Lung (tissue), 11 donors: ENCODE measurements at regions not wholly inside any gene's neighbourhood (a gene's known extent, or its start where the extent isn't known, plus 50 kb on each side); places are given as distances from the start of the nearest gene placed in this dataset.

ENCODE experiments used
- ATAC-seq: fragments of 200-7000 bp; cut with Tn5 transposase; one replicate; pipeline ENCODE4 v1.9.1; 2020; ENCODE audit warnings: moderate number of reproducible peaks; ENCODE audit not compliant: insufficient read depth, low FRiP score
- DNase-seq, 3 donors: peaks; one replicate each; pipeline ENCODE4 v3.0.0-alpha.2; 2013 to 2017
- H3K27ac ChIP-seq, 2 donors: one replicate each; pipeline ENCODE4 v1.5.1; 2013; ENCODE audit warnings: mild to moderate bottlenecking in 2 of 2, moderate library complexity in 2 of 2, control low read depth in 1 of 2, inconsistent platforms in 1 of 2, low read depth in 1 of 2, low read length in 1 of 2
- H3K27me3 ChIP-seq, 3 donors: one replicate each; pipeline ENCODE4 v1.5.1; 2013; ENCODE audit warnings: low read length in 2 of 3; ENCODE audit not compliant: control insufficient read depth in 3 of 3, insufficient read depth in 3 of 3
- H3K36me3 ChIP-seq, 4 donors: one replicate each; pipeline ENCODE4 v1.5.1; 2013; ENCODE audit warnings: low read length in 4 of 4, mild to moderate bottlenecking in 1 of 4, moderate library complexity in 1 of 4; ENCODE audit not compliant: control insufficient read depth in 4 of 4, insufficient read depth in 4 of 4
- H3K4me1 ChIP-seq, 5 donors: one replicate each; pipeline ENCODE4 v1.5.1; 2013; ENCODE audit warnings: low read length in 5 of 5, mild to moderate bottlenecking in 2 of 5, moderate library complexity in 1 of 5; ENCODE audit not compliant: control insufficient read depth in 5 of 5, insufficient read depth in 5 of 5
- H3K4me3 ChIP-seq: one replicate; pipeline ENCODE4 v1.5.1; 2013; ENCODE audit warnings: mild to moderate bottlenecking, control low read depth, moderate library complexity
- H3K9ac ChIP-seq, 2 donors: one replicate each; pipeline ENCODE4 v1.5.1; 2013; ENCODE audit warnings: low read length in 2 of 2, control low read depth in 1 of 2; ENCODE audit not compliant: insufficient read depth in 1 of 2
- H3K9me3 ChIP-seq, 4 donors: one replicate each; pipeline ENCODE4 v1.5.1; 2013; ENCODE audit warnings: low read length in 3 of 4, mild to moderate bottlenecking in 1 of 4, moderate library complexity in 1 of 4; ENCODE audit not compliant: control insufficient read depth in 4 of 4, insufficient read depth in 3 of 4
- WGBS, 2 donors: extraction: QIAGEN DNeasy Blood & Tissue Kit; methylation state at CpG; one replicate each; pipeline ENCODE4 v1.1.7; 2013; 5-methylcytosine and 5-hydroxymethylcytosine counted together
- TF ChIP-seq, protein P1 (sequence below): IDR thresholded peaks from 2 replicates; pipeline ENCODE4 v1.5.1; 2012; ENCODE audit warnings: mild to moderate bottlenecking; ENCODE audit errors: control extremely low read depth, extremely low read depth
- donor health status: control.
- donor health status: control.
- donor health status: Bipolar disorder and iron deficiency.
- donor health status: healthy.
- donor health status: DM: yes; HTN: yes; CAD: no.

- H3K27ac ChIP-seq: no peak overlapping the region
- H3K9ac ChIP-seq: no peak overlapping the region
- no peaks in the 10 kb centered on the region for H3K27me3 ChIP-seq
- TF ChIP-seq, protein P1, sequence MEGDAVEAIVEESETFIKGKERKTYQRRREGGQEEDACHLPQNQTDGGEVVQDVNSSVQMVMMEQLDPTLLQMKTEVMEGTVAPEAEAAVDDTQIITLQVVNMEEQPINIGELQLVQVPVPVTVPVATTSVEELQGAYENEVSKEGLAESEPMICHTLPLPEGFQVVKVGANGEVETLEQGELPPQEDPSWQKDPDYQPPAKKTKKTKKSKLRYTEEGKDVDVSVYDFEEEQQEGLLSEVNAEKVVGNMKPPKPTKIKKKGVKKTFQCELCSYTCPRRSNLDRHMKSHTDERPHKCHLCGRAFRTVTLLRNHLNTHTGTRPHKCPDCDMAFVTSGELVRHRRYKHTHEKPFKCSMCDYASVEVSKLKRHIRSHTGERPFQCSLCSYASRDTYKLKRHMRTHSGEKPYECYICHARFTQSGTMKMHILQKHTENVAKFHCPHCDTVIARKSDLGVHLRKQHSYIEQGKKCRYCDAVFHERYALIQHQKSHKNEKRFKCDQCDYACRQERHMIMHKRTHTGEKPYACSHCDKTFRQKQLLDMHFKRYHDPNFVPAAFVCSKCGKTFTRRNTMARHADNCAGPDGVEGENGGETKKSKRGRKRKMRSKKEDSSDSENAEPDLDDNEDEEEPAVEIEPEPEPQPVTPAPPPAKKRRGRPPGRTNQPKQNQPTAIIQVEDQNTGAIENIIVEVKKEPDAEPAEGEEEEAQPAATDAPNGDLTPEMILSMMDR: no peak
- H3K9me3 ChIP-seq: no peaks in the 10 kb centered on the region
- H3K4me1 ChIP-seq: no peaks in the 10 kb centered on the region
- H3K36me3 ChIP-seq: no peaks in the 10 kb centered on the region
- 90 to 95% methylated on average over 9 of the region's 9 CpGs for WGBS, 2 donors
- ATAC-seq (no peak), DNase-seq (no peak)
- H3K4me3 ChIP-seq: no peak overlapping the region
Measured at GRCh38 chr7:25430200-25430931, 202.1 kb upstream of the NPVF start.

GRCh38 chr7:25431956-25432450 lies 203.7 kb upstream of the NPVF start:
- TF ChIP-seq, protein P1: no peak
- WGBS, 2 donors: 91 to 96% methylated on average over 3 of the region's 3 CpGs
- no peak for DNase-seq
- H3K27me3 ChIP-seq: no peaks in the 10 kb centered on the region
- H3K36me3 ChIP-seq: no peaks in the 10 kb centered on the region
- H3K9me3 ChIP-seq: no peaks in the 10 kb centered on the region
- H3K27ac ChIP-seq: no peak overlapping the region
- no peak for ATAC-seq
- no peak overlapping the region for H3K9ac ChIP-seq
- no peaks in the 10 kb centered on the region for H3K4me1 ChIP-seq
- H3K4me3 ChIP-seq: no peak overlapping the region

- Histone ChIP-seq H3K36me3 (no peaks in the 10 kb centered on the region), H3K9ac (no peak overlapping the region), H3K4me3 (no peak overlapping the region), H3K9me3 (no peaks in the 10 kb centered on the region), H3K4me1 (no peaks in the 10 kb centered on the region), H3K27ac (no peak overlapping the region), H3K27me3 (no peaks in the 10 kb centered on the region)
- WGBS, 2 donors: 86 to 88% methylated on average over 2 of the region's 2 CpGs
- DNase-seq (no peak), ATAC-seq (no peak)
- TF ChIP-seq, protein P1: no peak
Measured at GRCh38 chr7:25432807-25433206, 204.5 kb upstream of the NPVF start.
